ENCODE measurements at regions not wholly inside any gene's neighbourhood (a gene's known extent, or its start where the extent isn't known, plus 50 kb on each side); places are given as distances from the start of the nearest gene placed in this dataset.
"Not testable (repeated sequence)": the region's sequence is repeated elsewhere in the genome, so short reads cannot be mapped to it uniquely, and the experiment has no call there.

GRCh38 chr22:49683032-49683431 is 144.6 kb downstream of the BRD1 start:
- Histone ChIP-seq H3K9me3 (no peaks in the 10 kb centered on the region), H3K4me1 (ENCODE audit: control insufficient read depth in 1 of 2, low read depth in 2 of 2) (no peaks in the 10 kb centered on the region), H3K4me3 (no peak overlapping the region), H3K27ac (no peak overlapping the region), H3K36me3 (no peaks in the 10 kb centered on the region), H3K27me3 (replicated peaks; ENCODE audit: insufficient read depth) (no peaks in the 10 kb centered on the region)
- DNase-seq (ENCODE audit: low spot score) (no peak), ATAC-seq (ENCODE audit: insufficient number of reproducible peaks, low FRiP score, low read depth) (no peak)
- no peak for TF ChIP-seq CTCF (IDR thresholded peaks at IDR 0.05)

GRCh38 chr22:49680819-49681218 is 146.9 kb downstream of the BRD1 start:
- not testable (repeated sequence) for ATAC-seq (ENCODE audit: insufficient number of reproducible peaks, low FRiP score, low read depth); H3K27me3 ChIP-seq (replicated peaks; ENCODE audit: insufficient read depth)

GRCh38 chr22:49678842-49679170 is 148.9 kb downstream of the BRD1 start:
- DNase-seq (ENCODE audit: low spot score) = no peak
- ATAC-seq (ENCODE audit: insufficient number of reproducible peaks, low FRiP score, low read depth) = no peak

More at GRCh38 chr22:49680819-49681218, 146.9 kb downstream of the BRD1 start:
- H3K36me3 ChIP-seq; H3K4me3 ChIP-seq; DNase-seq (ENCODE audit: low spot score); H3K9me3 ChIP-seq; H3K4me1 ChIP-seq (ENCODE audit: control insufficient read depth in 1 of 2, low read depth in 2 of 2); H3K27ac ChIP-seq: not testable (repeated sequence)

GRCh38 chr22:49678137-49678841 is 149.4 kb downstream of the BRD1 start:
- DNase-seq (ENCODE audit: low spot score) (no peak), ATAC-seq (ENCODE audit: insufficient number of reproducible peaks, low FRiP score, low read depth) (no peak)
- Histone ChIP-seq H3K9me3 (no peaks in the 10 kb centered on the region), H3K4me3 (no peak overlapping the region), H3K27me3 (replicated peaks; ENCODE audit: insufficient read depth) (no peaks in the 10 kb centered on the region), H3K36me3 (no peaks in the 10 kb centered on the region), H3K4me1 (ENCODE audit: control insufficient read depth in 1 of 2, low read depth in 2 of 2) (no peaks in the 10 kb centered on the region), H3K27ac (no peak overlapping the region)
- TF ChIP-seq CTCF (IDR thresholded peaks at IDR 0.05) = no peak

More at GRCh38 chr22:49678842-49679170, 148.9 kb downstream of the BRD1 start:
- Histone ChIP-seq H3K4me3 (no peak overlapping the region), H3K27me3 (replicated peaks; ENCODE audit: insufficient read depth) (no peaks in the 10 kb centered on the region), H3K9me3 (no peaks in the 10 kb centered on the region), H3K27ac (no peak overlapping the region), H3K4me1 (ENCODE audit: control insufficient read depth in 1 of 2, low read depth in 2 of 2) (no peaks in the 10 kb centered on the region), H3K36me3 (no peaks in the 10 kb centered on the region)
- no peak for TF ChIP-seq CTCF (IDR thresholded peaks at IDR 0.05)

- Histone ChIP-seq H3K27ac (no peak overlapping the region), H3K36me3 (no peaks in the 10 kb centered on the region), H3K4me1 (ENCODE audit: control insufficient read depth in 1 of 2, low read depth in 2 of 2) (no peaks in the 10 kb centered on the region), H3K4me3 (no peak overlapping the region), H3K27me3 (replicated peaks; ENCODE audit: insufficient read depth) (no peaks in the 10 kb centered on the region), H3K9me3 (no peaks in the 10 kb centered on the region)
- ATAC-seq (ENCODE audit: insufficient number of reproducible peaks, low FRiP score, low read depth) (no peak), DNase-seq (ENCODE audit: low spot score) (no peak)
- TF ChIP-seq CTCF (IDR thresholded peaks at IDR 0.05) = no peak
These were observed 150.2 kb downstream of the BRD1 start for GRCh38 chr22:49677495-49677889.
